ENCODE measurements at regions not wholly inside any gene's neighbourhood (a gene's known extent, or its start where the extent isn't known, plus 50 kb on each side); places are given as distances from the start of the nearest gene placed in this dataset.

DNA sequence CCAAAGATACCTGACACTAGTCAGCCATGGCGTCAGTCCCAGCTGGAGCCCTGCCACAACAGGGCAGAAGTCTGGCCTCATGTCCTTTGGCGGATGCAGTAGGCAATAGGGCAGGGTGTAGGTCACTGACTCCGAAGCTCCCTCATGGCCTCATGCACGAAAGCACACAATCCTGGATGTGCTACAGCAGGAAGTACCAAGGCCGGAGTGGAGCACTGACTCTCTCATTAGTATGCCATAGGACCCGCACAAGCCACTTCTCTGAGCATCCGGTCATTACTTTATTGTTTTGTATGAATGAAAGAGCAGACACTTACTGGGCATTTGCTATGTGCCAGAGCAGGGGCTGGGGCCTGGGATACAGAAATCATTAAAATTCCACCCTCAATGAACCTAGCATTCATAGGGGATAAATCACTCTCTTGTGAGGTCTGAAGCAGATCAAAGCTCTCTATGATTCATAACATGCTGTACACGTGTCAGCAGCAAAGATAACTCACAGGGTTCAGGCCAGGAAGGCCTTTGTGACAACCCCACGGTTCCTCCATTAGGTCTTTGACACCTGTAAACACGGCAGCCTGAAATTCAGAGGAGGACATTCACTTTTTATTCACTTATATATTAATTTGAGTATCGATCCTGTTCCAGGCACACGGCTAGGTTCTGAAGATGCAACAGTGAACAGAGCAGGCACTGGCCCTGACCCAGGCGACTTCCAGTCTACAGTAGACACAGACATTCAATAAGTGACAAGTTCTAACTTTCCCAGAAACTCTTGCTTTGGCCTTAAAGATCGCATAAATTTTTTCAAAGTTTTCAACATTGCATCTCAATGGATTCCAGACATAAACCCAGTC lies 357.9 kb upstream of the USP24 start:
- Histone ChIP-seq H3K36me3 (replicated peaks in 1 of 2; ENCODE audit: control insufficient read depth in 1 of 2, insufficient read depth in 2 of 2, low read length in 2 of 2) (no peaks in the 10 kb centered on the region), H3K9me3 (ENCODE audit: low read length) (no peaks in the 10 kb centered on the region; the same call in 1 of the 2 replicates), H3K27ac (ENCODE audit: extremely low read length, insufficient read depth, low read length) (no peak overlapping the region), H3K4me1 (ENCODE audit: insufficient read depth, low read length) (no peaks in the 10 kb centered on the region), H2AFZ (ENCODE audit: low read length) (no peak overlapping the region), H3K4me2 (ENCODE audit: low read depth, low read length) (no peak overlapping the region), H3K27me3 (ENCODE audit: control insufficient read depth in 1 of 2, insufficient read depth in 2 of 2, low read length in 2 of 2) (no peaks in the 10 kb centered on the region; a peak in 1 of 5 replicates), H3K9ac (ENCODE audit: insufficient read depth, low read depth, low read length) (no peak overlapping the region), H3K4me3 (replicated peaks in 1 of 3; ENCODE audit: insufficient read depth in 1 of 3, low read depth in 2 of 3, low read length in 3 of 3) (no peak overlapping the region), H3K79me2 (ENCODE audit: insufficient read depth, low read length) (no peaks in the 10 kb centered on the region), H4K20me1 (ENCODE audit: insufficient read depth, low read length) (no peaks in the 10 kb centered on the region)
- TF ChIP-seq, protein P1, sequence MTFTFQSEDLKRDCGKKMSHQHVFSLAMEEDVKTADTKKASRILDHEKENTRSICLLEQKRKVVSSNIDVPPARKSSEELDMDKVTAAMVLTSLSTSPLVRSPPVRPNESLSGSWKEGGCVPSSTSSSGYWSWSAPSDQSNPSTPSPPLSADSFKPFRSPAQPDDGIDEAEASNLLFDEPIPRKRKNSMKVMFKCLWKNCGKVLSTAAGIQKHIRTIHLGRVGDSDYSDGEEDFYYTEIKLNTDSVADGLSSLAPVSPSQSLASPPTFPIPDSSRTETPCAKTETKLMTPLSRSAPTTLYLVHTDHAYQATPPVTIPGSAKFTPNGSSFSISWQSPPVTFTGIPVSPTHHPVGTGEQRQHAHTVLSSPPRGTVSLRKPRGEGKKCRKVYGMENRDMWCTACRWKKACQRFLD (CRISPR knock-in tag; IDR thresholded peaks at IDR 0.05; ENCODE audit: borderline replicate concordance): no peak
- TF ChIP-seq ZNF605 (CRISPR knock-in tag; IDR thresholded peaks at IDR 0.05) (no peak), ZNF232 (CRISPR knock-in tag; IDR thresholded peaks at IDR 0.05; ENCODE audit: borderline replicate concordance) (no peak), NCOA1 (CRISPR knock-in tag; IDR thresholded peaks at IDR 0.05) (no peak), BHLHE40 (IDR thresholded peaks at IDR 0.05; ENCODE audit: low read length) (peak; percentile 70), FOSL2 (CRISPR knock-in tag; IDR thresholded peaks at IDR 0.05) (peak; percentile 35; the same call in 1 of the 2 replicates)
- FAIRE-seq: no peak
- in situ Hi-C loops (cut with HindIII; ENCODE audit: extremely low pct_ligation_motif_present, low pct_unique_long_range_greater_than_20kb): no loop called here
- peak; percentile 14 for DNase-seq (ENCODE audit: low spot score)
- ChIA-PET CTCF (ENCODE audit: low intra/inter-chr PET ratio, low total read pairs) (no interaction called here), POLR2A (no interaction called here)
- 36% methylated on average over 9 of the region's 14 CpGs for WGBS (ENCODE audit: low lambda C conversion rate)
- BruUV-seq (replicated peaks): no TSS peak
- intact Hi-C loops (cut with micrococcal nuclease; ENCODE audit: unreplicated experiment): no loop called here
- ATAC-seq: no peak

DNA sequence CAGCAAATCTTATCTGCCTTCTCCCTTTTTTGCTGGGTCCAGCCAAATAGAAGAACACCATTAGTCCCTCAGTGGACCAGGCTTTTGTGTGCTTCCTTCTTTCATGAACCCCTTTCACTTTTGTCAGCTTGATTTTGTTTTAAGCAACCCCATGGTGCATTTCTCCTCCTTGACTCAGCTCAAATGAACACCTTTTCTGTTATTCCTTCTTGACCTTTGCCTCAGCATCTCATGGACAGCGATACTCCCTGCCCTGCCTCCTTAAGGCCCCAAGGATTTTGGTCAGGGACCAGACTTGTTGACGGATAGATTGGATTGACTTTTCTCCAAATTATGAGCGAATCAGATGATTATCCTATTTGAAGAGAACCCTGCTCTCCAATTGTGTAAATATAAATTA lies 356.6 kb upstream of the USP24 start:
- H3K4me2 ChIP-seq (ENCODE audit: low read depth, low read length): no peak overlapping the region
- intact Hi-C loops (cut with micrococcal nuclease; ENCODE audit: unreplicated experiment) (no loop called here), in situ Hi-C loops (cut with HindIII; ENCODE audit: extremely low pct_ligation_motif_present, low pct_unique_long_range_greater_than_20kb) (no loop called here)
- H3K27ac ChIP-seq (ENCODE audit: extremely low read length, insufficient read depth, low read length): no peak overlapping the region
- ChIA-PET CTCF (ENCODE audit: low intra/inter-chr PET ratio, low total read pairs) (no interaction called here), POLR2A (no interaction called here)
- no peak overlapping the region for H2AFZ ChIP-seq (ENCODE audit: low read length)
- no peaks in the 10 kb centered on the region; a peak in 1 of 5 replicates for H3K27me3 ChIP-seq (ENCODE audit: control insufficient read depth in 1 of 2, insufficient read depth in 2 of 2, low read length in 2 of 2)
- FAIRE-seq: no peak
- H3K4me3 ChIP-seq (replicated peaks in 1 of 3; ENCODE audit: insufficient read depth in 1 of 3, low read depth in 2 of 3, low read length in 3 of 3): no peak overlapping the region
- H3K36me3 ChIP-seq (replicated peaks in 1 of 2; ENCODE audit: control insufficient read depth in 1 of 2, insufficient read depth in 2 of 2, low read length in 2 of 2): no peaks in the 10 kb centered on the region
- H3K79me2 ChIP-seq (ENCODE audit: insufficient read depth, low read length): no peaks in the 10 kb centered on the region
- no peak overlapping the region for H3K9ac ChIP-seq (ENCODE audit: insufficient read depth, low read depth, low read length)
- H3K4me1 ChIP-seq (ENCODE audit: insufficient read depth, low read length): no peaks in the 10 kb centered on the region
- no peak for DNase-seq (ENCODE audit: low spot score)
- H4K20me1 ChIP-seq (ENCODE audit: insufficient read depth, low read length): no peaks in the 10 kb centered on the region
- no peak for ATAC-seq
- no peaks in the 10 kb centered on the region; the same call in 1 of the 2 replicates for H3K9me3 ChIP-seq (ENCODE audit: low read length)
- 50% methylated on average over 3 of the region's 3 CpGs for WGBS (ENCODE audit: low lambda C conversion rate)
- no TSS peak for BruUV-seq (replicated peaks)
- TF ChIP-seq, protein P2, sequence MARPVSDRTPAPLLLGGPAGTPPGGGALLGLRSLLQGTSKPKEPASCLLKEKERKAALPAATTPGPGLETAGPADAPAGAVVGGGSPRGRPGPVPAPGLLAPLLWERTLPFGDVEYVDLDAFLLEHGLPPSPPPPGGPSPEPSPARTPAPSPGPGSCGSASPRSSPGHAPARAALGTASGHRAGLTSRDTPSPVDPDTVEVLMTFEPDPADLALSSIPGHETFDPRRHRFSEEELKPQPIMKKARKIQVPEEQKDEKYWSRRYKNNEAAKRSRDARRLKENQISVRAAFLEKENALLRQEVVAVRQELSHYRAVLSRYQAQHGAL (CRISPR knock-in tag; IDR thresholded peaks at IDR 0.05; ENCODE audit: not compliant biosample characterization): no peak
- TF ChIP-seq HOXA7 (CRISPR knock-in tag; IDR thresholded peaks at IDR 0.05) (no peak), ZNF839 (CRISPR knock-in tag; IDR thresholded peaks at IDR 0.05; ENCODE audit: borderline replicate concordance) (no peak), PLRG1 (conservative IDR thresholded peaks at IDR 0.05) (no peak), ZNF317 (CRISPR knock-in tag; IDR thresholded peaks at IDR 0.05) (no peak), CBX2 (IDR thresholded peaks at IDR 0.05; ENCODE audit: low read depth, low read length) (no peak), CBX2 (CRISPR knock-in tag; IDR thresholded peaks at IDR 0.05; ENCODE audit: low read depth) (no peak), BRD4 (CRISPR knock-in tag; IDR thresholded peaks at IDR 0.05) (no peak), BRCA1 (CRISPR knock-in tag; IDR thresholded peaks at IDR 0.05) (no peak)
- TF ChIP-seq, protein P3, sequence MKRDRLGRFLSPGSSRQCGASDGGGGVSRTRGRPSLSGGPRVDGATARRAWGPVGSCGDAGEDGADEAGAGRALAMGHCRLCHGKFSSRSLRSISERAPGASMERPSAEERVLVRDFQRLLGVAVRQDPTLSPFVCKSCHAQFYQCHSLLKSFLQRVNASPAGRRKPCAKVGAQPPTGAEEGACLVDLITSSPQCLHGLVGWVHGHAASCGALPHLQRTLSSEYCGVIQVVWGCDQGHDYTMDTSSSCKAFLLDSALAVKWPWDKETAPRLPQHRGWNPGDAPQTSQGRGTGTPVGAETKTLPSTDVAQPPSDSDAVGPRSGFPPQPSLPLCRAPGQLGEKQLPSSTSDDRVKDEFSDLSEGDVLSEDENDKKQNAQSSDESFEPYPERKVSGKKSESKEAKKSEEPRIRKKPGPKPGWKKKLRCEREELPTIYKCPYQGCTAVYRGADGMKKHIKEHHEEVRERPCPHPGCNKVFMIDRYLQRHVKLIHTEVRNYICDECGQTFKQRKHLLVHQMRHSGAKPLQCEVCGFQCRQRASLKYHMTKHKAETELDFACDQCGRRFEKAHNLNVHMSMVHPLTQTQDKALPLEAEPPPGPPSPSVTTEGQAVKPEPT (CRISPR knock-in tag; IDR thresholded peaks at IDR 0.05; ENCODE audit: low read depth): no peak
